ENCODE measurements at regions not wholly inside any gene's neighbourhood (a gene's known extent, or its start where the extent isn't known, plus 50 kb on each side); places are given as distances from the start of the nearest gene placed in this dataset.
"Not testable (repeated sequence)": the region's sequence is repeated elsewhere in the genome, so short reads cannot be mapped to it uniquely, and the experiment has no call there.

DNA sequence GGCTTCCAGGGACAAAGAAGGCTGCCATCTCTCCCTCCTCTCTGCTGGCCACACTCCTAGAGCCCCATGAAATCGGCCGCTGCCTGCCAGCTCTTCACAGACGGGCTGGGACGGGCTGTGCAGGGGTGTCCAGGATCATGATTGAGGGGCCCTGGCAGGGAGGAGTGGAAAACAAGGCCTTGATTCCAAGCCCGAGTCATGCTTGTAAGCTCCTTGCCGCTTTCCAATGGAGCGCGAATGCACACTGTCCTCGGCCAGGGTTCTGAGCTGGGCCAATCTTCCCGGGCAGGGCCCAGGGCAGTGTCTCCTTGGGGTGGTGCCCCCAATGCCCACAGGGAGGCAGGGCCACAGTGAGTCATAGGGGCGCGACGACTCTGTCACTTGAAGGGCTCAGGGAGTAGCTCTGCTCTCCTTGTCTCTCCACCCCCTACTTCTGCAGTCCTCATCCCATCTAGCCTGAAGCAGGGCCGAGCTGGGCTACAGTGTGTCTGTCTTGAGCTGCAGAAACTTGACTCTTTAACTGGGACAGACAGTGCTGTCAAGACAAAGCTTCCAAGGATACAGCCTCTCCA is 186.2 kb upstream of the SVIL start:
- peak; percentile 89 for DNase-seq

DNA sequence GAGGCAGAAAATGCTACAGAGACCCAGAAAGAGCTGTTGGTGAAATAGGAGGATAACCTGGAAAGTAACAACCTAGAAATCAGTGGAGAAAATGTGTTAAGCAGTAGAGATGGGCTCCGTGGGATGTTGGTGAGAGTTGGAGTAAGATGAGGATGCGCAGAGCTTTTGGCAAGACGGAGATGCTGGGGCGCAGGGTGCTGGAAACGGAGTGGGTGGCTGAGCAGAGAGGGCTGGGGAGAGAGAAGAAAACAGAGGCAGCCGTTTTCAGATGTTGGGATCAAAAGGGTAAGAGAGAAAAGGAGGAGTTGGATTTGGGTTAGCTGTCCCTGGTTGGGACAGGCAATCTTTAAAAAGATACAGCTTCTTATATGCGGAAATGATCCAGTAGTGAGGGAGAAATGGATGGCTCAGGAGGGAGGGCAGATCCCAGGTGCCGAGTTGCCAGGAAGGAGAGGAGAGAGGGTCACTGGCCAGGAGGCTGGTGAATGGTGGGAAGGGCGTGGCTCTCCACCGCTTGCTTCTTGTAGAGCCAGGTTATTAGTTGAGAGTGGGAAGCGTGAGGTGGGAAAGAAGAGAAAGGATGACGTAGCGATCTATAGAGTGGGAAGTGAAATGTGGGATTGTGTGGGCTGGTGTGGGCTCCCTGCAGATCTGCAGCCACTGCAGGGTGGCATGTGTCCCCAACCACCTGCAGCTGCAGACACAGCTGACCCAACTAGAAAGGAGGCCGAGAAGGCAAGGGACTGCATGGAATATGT is 182.2 kb upstream of the SVIL start:
- DNase-seq = no peak

- no peak for DNase-seq
These were observed 180.8 kb upstream of the SVIL start for GRCh38 chr10:29815572-29815971.

DNA sequence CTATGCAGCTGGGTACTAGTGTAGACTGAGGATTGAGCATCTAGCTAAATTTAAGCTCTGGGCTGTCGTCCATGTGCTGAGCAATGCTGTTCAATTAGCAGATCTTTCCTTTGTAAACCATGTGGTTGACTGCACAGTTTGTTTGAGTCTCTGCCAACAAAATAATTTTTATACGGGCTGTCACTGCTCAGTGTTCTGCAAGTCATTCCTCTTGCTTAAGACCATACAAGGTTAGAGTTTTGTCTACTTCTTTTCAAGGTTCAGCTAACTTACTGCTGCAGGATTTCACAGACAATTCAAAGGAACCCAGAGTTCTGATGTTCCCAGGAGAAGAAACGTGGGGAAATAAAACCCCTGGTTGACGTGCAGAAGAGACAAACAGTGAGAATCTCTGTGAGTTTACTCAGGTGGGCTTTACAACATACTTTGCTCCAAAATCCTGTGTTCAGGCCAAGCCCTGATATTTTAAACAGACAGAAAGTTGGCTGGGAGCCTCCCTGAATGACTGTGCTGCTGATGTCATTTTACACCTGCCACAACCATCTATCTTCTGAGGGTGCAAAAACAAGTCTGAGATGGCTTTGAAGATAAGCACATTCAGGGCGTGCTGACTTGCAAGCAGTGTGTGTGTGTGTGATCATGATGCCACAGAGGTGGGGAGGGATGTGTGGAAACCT is 177.1 kb upstream of the SVIL start:
- peak; percentile 53 for DNase-seq

DNA sequence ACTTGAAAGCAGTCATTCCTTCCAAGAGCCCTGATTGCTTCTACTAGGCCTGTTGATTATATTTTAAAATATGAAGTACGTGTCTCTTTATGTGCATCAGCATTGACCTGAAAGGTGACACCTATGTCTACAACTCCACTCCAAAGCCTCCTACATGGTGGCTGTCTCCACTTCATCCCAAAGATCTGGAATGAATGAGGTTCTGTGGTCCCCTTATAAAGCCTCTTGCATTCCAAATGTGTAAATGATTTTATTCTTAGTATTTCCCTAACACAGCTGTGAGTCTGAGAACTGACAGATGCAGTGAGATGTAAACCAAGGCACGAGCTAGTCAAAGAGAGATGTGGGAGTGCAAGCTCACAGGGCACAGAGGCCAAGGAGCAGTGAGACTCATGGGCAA is 176.0 kb upstream of the SVIL start:
- DNase-seq = no peak

DNA sequence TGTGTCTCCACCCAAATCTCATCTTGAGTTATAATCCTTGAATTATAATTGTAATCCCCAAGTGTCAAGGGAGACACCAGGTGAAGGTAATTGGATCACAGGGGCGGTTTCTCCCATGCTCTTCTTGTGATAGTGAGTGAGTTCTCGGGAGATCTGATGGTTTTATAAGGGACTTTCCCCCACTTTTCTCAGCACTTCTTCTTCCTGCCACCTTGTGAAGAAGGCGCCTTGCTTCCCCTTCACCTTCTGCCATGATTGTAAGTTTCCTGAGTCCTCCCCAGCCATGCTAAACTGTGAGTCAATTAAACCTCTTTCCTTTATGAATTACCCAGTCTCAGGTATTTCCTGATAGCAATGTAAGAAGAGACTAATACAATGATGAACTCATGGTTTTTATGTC is 175.5 kb upstream of the SVIL start:
- DNase-seq = not testable (repeated sequence)

GRCh38 chr10:29809383-29809782 is 174.6 kb upstream of the SVIL start:
- no peak for DNase-seq

DNA sequence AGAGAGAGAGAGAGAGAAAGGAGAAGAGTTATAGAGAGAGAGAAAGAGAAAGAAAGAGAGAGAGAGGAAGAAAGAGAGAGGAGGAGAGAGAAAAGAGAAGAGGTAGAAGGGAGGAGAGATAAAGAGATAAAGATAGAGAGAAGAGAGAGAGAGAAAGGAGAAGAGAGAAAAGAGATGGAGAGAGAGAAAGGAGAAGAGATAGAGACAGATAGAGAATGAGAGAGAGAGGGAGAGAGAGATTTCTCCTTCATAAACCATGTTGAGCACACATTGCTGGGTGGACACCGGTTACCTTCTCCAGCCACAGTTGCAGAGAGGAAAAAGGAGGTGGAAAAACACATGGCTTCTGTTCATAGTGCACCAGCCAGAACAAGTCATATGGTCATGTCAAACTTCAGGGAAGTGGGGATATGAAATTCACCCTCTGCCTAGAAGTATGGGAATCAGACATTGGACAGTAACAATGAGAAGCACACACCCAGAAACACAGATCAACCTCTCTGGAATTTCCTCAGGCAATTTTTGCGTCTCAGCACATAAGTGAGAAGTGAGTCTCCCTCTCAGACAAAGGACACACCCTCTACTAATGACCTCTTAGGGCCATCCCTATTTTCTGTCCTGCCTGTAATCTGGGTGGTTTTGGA is 172.5 kb upstream of the SVIL start:
- no peak for DNase-seq

GRCh38 chr10:29806350-29806788 is 171.6 kb upstream of the SVIL start:
- DNase-seq = no peak

DNA sequence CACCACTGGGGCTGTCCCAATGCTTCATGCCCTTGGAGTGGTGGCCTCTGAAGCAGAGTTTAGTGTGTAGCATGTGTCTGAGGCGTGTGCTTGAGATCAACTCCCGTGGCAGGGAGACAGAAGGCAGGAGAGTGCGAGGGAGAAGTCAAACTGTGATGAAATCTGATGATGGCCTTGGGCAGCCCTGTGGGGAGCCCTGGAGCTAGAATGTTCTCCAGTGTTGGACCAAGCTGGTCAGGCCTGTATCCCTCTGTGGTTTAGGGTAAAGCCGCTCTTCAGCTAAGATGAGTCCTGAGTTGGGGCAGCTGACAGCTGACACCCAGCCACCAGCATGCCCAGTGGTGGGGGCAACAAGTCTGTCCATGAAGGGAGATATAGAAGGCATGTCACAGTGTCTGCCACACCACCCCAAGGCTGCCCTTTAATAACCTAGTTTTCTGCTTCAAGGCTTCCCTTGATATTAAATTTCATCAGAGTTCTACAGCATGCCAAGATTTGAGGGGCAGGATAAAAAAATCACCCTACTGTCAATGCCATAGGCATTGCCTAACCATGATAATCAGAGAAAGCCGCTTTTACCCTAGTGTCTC is 170.5 kb upstream of the SVIL start:
- no peak for DNase-seq

- DNase-seq = peak; percentile 62
These were observed 169.5 kb upstream of the SVIL start for GRCh38 chr10:29804025-29804852.

GRCh38 chr10:29802171-29802570 is 167.4 kb upstream of the SVIL start:
- DNase-seq = no peak

- DNase-seq = peak; percentile 45
These were observed 164.3 kb upstream of the SVIL start for GRCh38 chr10:29798921-29799690.

GRCh38 chr10:29797616-29798015 is 162.8 kb upstream of the SVIL start:
- DNase-seq = no peak

GRCh38 chr10:29795850-29796249 is 161.1 kb upstream of the SVIL start:
- DNase-seq = no peak

DNA sequence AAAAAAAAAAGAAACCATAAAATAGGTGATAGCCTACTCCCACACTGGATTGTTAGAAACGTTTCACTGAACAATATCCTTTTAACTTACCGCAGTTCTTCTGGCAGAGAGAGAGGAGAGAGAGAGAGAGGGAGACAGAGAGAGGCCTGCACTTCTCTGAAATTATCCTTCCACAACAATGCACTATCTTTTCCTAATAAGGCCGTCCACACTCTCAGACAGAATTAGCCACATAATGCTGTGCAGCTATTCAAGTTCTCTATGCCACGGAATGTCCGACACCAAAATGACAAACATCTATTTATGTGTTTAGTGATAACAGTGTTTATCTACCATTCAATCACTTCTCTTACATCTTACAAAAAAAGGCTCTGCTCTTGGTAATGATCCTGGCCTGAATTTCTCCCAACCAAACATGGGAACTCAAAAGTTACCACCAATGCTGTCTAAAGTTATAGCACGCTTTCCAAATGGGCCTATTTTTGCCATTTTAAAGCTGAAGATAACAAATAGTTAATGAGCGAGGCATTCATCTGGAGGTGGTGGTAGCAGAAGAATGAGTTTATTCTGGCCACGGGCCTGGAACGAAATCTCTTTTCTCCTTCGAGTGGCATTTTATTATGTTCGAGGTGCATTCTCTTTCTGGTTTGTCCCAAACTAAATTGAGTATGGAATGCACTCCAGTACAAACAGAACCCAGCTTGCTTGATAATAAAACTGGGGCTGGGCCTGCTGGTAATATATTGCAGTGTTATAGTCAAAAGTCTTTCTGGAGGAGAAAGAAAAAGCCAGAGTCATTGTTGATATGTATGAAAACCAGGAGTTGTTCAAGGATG is 160.2 kb upstream of the SVIL start:
- no peak for DNase-seq

DNA sequence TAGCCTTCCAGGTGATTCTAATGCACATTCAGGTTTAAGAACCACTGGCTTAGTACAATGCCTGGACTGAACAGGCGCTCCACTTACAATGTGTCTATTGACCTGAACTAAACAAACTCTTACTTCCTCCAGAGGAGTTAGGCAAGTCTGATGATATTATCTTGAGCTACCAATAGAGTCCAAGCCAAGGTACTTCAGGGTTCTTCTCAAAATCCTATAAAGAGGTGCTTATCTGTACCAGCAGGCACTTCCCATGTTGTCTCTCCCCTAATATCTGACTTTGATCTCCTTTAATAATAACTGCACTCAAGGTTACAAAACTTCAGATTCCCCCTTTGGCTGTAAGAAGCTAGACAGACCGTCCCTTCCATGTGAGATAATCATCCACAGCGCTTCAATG is 157.0 kb upstream of the SVIL start:
- DNase-seq = no peak

- no peak for DNase-seq
These were observed 155.4 kb upstream of the SVIL start for GRCh38 chr10:29790207-29790606.

DNA sequence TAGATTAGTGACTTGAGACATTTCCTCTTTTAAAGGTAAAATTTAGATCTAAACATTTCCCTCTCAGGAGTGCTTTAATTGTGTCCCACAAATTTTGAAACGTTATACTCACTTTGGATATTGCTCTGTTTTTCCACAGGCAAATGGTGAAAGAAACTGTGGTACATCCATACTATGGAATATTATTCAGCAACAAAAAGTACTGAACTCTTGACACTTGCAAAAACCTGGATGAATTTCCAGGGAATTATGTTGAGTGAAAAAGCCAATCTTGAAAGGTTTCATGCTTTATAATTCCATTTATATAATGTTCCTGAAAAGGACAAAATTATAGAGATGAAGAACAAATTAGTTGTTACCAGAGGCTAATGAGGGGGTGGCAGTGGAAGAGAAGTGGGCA is 153.3 kb upstream of the SVIL start:
- no peak for DNase-seq

GRCh38 chr10:29785701-29786100 is 150.9 kb upstream of the SVIL start:
- no peak for DNase-seq
